AG10803 (cell line): ENCODE measurements at regions not wholly inside any gene's neighbourhood (a gene's known extent, or its start where the extent isn't known, plus 50 kb on each side); places are given as distances from the start of the nearest gene placed in this dataset.

Source experiments
- DNase-seq: peaks from one replicate; pipeline ENCODE4 v3.0.0; 2010; ENCODE audit warnings: low read depth
- H3K4me3 ChIP-seq: 2 replicates; pipeline ENCODE4 v1.5.1; 2011; ENCODE audit warnings: mild to moderate bottlenecking, low read length, control low read depth
- TF ChIP-seq, protein P1 (sequence below): conservative IDR thresholded peaks from 2 replicates; pipeline ENCODE4 v1.5.1; 2011; ENCODE audit warnings: mild to moderate bottlenecking, low read length, control low read depth, inconsistent platforms

DNA sequence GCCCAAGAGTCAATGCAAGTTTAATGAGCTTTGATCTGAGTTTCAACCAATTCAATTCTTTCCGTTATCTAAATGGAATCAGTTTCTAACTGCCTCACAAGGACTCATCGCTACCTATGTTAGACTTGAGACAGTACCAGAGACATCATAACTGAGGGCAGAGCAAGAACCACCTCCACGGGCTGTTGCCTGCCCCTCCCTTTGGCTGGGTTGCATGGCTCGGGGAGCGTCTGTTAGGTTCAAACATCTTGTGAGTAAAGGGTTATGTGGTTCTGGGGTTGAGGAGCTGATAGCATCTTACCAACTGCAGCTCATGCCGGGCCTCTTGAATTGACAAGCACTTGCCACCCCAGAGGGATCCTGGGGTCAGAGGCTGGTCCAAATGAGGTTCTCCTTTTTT lies 457.9 kb downstream of the ENC1 start:
- TF ChIP-seq, protein P1, sequence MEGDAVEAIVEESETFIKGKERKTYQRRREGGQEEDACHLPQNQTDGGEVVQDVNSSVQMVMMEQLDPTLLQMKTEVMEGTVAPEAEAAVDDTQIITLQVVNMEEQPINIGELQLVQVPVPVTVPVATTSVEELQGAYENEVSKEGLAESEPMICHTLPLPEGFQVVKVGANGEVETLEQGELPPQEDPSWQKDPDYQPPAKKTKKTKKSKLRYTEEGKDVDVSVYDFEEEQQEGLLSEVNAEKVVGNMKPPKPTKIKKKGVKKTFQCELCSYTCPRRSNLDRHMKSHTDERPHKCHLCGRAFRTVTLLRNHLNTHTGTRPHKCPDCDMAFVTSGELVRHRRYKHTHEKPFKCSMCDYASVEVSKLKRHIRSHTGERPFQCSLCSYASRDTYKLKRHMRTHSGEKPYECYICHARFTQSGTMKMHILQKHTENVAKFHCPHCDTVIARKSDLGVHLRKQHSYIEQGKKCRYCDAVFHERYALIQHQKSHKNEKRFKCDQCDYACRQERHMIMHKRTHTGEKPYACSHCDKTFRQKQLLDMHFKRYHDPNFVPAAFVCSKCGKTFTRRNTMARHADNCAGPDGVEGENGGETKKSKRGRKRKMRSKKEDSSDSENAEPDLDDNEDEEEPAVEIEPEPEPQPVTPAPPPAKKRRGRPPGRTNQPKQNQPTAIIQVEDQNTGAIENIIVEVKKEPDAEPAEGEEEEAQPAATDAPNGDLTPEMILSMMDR: no peak
- DNase-seq: no peak
- no peak overlapping the region for H3K4me3 ChIP-seq

DNA sequence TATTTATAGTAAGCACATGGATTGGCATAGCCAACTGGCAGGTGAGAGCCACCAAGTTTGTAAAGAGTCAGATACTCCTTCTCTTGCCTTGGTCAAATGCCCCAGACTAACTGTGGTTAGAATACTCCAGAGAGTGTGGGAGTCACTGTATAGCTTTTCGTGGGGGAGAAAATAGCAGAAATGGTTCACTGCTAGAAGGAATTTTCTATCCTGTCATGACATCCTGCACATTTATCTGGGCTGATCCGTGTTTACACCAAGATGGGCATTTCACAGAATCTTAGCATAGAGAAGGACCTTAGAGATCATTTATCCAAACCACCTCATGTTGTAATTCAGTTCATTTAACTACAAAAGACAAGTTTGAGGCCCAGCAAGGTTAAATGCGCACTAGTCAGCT lies 460.8 kb downstream of the ENC1 start:
- TF ChIP-seq, protein P1: no peak
- no peak for DNase-seq
- no peak overlapping the region for H3K4me3 ChIP-seq

DNA sequence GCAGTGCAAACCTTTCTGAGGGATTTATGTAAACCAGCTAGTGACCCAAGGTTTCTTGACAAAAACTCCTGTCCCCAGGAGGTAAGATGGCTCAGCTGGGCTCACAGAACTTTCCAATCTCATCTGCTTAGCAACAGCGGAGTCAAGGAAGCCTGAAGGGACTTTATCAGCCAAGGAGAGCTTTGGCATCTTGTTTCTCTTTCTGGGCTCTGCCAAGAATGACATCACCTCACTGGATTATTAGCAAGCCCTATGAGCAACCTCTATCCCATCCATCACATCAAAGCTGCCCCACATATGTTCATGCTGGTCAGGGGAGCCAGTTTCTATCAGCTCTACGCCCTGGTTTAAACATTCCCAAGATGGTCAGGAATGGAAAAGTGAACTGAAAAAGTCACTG lies 461.3 kb downstream of the ENC1 start:
- DNase-seq: peak; percentile 79
- H3K4me3 ChIP-seq: no peak overlapping the region
- TF ChIP-seq, protein P1: no peak

DNA sequence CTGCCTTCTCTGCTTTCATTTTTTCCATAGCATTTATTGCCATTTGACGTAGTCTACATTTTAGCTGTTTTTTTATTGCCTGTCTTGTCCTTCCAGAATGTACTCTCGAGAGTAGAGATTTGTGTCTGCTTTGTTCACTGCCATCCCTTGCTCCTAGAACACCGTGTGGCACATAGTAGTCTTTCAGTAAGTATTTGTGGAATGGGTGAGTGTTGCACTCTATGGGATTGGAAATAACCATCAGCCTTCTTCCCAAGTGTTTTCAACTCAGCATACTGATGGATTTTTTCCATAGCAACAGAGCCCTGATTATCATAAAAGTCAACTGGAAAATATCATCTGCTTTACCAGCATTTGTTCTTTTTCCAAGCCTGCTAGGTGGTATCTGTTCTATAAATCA lies 462.6 kb downstream of the ENC1 start:
- DNase-seq: no peak
- TF ChIP-seq, protein P1: no peak
- H3K4me3 ChIP-seq: no peak overlapping the region

DNA sequence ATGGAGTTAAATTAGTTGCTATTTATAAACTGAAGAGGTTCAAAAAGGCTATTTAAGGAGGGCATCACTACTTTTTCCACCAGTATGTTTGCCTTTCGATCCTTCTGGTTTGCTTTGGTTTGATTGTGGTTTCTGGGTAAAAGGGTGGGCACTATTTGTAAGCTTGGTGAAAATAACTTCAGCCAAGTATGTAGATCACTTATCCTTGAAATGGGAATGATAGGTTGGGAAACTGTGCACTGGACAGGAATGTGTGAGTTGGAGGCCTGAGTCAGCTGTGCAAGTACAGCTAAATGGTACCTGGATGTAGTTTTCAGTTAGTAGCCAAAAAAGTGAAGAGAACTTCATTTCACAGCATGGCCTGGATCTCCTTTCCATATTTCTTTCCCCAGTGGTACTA lies 466.2 kb downstream of the ENC1 start:
- no peak overlapping the region for H3K4me3 ChIP-seq
- DNase-seq: peak; percentile 29
- TF ChIP-seq, protein P1: no peak

DNA sequence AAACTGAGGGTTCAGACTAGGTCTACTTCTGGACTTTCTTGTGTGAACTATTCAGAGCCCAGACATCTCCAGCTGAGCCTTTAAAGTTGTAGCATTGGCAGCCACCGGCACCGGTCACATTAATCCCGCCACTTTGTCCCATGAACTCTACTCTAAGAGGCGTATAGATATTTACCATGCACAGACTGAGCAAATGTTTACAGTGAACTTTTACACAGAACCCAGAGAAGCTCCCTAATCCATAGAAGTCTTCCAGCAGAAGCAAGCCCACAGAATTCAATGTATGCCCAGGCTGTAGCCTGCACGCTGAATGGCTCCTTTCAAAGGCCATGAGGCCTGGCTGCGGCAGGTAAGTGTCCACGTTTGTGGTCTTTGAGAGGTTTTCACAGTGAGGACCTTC lies 466.9 kb downstream of the ENC1 start:
- TF ChIP-seq, protein P1: no peak
- H3K4me3 ChIP-seq: no peak overlapping the region
- no peak for DNase-seq

DNA sequence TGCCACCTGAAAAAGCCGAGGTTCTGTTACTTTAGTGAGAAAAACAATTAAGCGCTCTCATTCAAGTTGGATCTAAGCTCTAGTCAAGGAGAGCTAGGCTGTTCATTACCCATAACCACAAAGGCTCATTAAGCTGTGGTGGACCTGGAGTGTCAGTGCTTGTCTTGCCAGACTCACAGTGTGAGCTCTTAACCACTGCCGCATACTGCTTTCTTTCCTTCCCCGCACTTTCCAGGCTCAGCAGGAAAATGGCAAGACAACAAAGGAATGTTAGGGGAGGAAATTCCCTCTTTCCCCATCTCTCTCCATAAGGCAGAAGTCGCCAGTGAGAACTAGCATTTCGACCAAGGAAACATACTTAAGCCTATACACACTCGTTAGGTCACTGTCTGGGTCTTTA lies 467.3 kb downstream of the ENC1 start:
- TF ChIP-seq, protein P1: no peak
- H3K4me3 ChIP-seq: no peak overlapping the region
- DNase-seq: no peak
